ENCODE measurements at regions not wholly inside any gene's neighbourhood (a gene's known extent, or its start where the extent isn't known, plus 50 kb on each side); places are given as distances from the start of the nearest gene placed in this dataset.
"Not testable (repeated sequence)": the region's sequence is repeated elsewhere in the genome, so short reads cannot be mapped to it uniquely, and the experiment has no call there.

DNA sequence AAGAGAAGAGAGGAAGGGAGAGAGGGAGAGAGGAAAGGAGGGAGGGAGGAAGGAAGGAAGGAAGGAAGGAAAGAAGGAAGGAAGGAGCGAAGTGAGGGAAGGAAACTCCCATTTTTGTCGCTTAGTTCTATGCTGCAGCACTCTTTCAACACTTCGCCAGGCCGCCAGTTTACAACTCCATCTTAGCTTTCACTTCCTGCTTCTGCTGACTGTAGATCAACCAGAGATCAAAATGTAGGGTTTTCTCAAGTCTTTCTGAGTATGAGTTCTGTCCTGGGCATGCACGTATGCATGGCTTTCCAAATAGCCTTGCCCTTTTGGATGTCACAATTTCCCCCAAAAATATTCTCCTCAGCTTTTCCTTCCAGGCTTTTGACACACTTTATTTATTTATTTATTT is 723.4 kb downstream of the TRHDE start:
- no peaks in the 10 kb centered on the region for H3K27me3 Mint-ChIP-seq (ENCODE audit: insufficient read depth, unreplicated experiment)

DNA sequence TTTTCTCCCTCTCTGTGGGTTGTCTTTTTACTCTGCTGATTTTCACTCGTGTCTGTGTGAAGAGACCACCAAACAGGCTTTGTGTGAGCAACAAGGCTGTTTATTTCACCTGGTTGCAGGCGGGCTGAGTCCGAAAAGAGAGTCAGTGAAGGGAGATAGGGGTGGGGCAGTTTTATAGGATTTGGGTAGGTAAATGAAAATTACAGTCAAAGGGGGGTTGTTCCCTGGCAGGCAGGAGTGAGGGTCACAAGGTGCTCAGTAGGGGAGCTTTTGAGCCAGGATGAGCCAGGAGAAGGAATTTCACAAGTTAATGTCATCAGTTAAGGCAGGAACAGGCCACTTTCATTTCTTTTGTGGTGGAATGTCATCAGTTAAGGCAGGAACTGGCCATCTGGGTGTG is 729.6 kb downstream of the TRHDE start:
- H3K9me3 Mint-ChIP-seq (ENCODE audit: unreplicated experiment); H3K4me3 Mint-ChIP-seq (ENCODE audit: unreplicated experiment); POLR2A ChIA-PET; CTCF ChIA-PET; intact Hi-C loops (cut with micrococcal nuclease); H3K36me3 Mint-ChIP-seq (ENCODE audit: insufficient read depth, unreplicated experiment); H3K27ac Mint-ChIP-seq (ENCODE audit: low read depth, unreplicated experiment); BruUV-seq (replicated peaks); H3K27me3 Mint-ChIP-seq (ENCODE audit: insufficient read depth, unreplicated experiment); DNase-seq (ENCODE audit: unreplicated experiment); H3K4me1 Mint-ChIP-seq (ENCODE audit: insufficient read depth, unreplicated experiment): not testable (repeated sequence)

More for the DNA sequence above, 723.4 kb downstream of the TRHDE start:
- H3K27ac Mint-ChIP-seq (ENCODE audit: low read depth, unreplicated experiment), result no peak overlapping the region
- peaks cover 6% of the 10 kb centered on the region for H3K4me1 Mint-ChIP-seq (ENCODE audit: insufficient read depth, unreplicated experiment)
- CTCF ChIA-PET, result no interaction called here
- DNase-seq (ENCODE audit: unreplicated experiment), result no peak
- intact Hi-C loops (cut with micrococcal nuclease), result no loop called here
- no peak overlapping the region for H3K4me3 Mint-ChIP-seq (ENCODE audit: unreplicated experiment)
- BruUV-seq (replicated peaks), result no TSS peak
- TF ChIP-seq, protein P1, sequence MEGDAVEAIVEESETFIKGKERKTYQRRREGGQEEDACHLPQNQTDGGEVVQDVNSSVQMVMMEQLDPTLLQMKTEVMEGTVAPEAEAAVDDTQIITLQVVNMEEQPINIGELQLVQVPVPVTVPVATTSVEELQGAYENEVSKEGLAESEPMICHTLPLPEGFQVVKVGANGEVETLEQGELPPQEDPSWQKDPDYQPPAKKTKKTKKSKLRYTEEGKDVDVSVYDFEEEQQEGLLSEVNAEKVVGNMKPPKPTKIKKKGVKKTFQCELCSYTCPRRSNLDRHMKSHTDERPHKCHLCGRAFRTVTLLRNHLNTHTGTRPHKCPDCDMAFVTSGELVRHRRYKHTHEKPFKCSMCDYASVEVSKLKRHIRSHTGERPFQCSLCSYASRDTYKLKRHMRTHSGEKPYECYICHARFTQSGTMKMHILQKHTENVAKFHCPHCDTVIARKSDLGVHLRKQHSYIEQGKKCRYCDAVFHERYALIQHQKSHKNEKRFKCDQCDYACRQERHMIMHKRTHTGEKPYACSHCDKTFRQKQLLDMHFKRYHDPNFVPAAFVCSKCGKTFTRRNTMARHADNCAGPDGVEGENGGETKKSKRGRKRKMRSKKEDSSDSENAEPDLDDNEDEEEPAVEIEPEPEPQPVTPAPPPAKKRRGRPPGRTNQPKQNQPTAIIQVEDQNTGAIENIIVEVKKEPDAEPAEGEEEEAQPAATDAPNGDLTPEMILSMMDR (IDR thresholded peaks at IDR 0.05; ENCODE audit: unreplicated experiment), result no peak
- peaks cover 5% of the 10 kb centered on the region for H3K9me3 Mint-ChIP-seq (ENCODE audit: unreplicated experiment)
- no peaks in the 10 kb centered on the region for H3K36me3 Mint-ChIP-seq (ENCODE audit: insufficient read depth, unreplicated experiment)
- POLR2A ChIA-PET, result no interaction called here

DNA sequence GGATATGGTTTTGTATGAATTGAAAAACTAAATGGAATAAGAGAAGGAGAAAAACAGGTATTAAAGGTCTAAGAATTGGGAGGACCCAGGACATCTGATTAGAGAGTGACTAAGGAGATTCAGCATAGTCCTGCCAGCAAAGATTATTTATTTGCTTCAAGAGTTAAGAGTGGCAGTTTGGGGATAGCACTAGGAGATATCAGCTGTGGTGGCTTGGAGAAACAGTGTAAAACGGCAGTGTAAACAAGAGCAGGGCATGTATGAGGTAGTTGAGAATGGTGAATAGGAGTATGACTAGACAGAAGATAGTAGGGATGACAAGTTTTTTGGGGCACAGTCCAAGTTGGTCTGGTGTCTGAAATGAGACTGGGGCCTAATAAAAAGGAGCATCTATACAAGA is 730.3 kb downstream of the TRHDE start:
- DNase-seq (ENCODE audit: unreplicated experiment); H3K36me3 Mint-ChIP-seq (ENCODE audit: insufficient read depth, unreplicated experiment); H3K9me3 Mint-ChIP-seq (ENCODE audit: unreplicated experiment); H3K27ac Mint-ChIP-seq (ENCODE audit: low read depth, unreplicated experiment); POLR2A ChIA-PET; CTCF ChIA-PET; H3K4me3 Mint-ChIP-seq (ENCODE audit: unreplicated experiment); intact Hi-C loops (cut with micrococcal nuclease); H3K4me1 Mint-ChIP-seq (ENCODE audit: insufficient read depth, unreplicated experiment); H3K27me3 Mint-ChIP-seq (ENCODE audit: insufficient read depth, unreplicated experiment); BruUV-seq (replicated peaks): not testable (repeated sequence)

DNA sequence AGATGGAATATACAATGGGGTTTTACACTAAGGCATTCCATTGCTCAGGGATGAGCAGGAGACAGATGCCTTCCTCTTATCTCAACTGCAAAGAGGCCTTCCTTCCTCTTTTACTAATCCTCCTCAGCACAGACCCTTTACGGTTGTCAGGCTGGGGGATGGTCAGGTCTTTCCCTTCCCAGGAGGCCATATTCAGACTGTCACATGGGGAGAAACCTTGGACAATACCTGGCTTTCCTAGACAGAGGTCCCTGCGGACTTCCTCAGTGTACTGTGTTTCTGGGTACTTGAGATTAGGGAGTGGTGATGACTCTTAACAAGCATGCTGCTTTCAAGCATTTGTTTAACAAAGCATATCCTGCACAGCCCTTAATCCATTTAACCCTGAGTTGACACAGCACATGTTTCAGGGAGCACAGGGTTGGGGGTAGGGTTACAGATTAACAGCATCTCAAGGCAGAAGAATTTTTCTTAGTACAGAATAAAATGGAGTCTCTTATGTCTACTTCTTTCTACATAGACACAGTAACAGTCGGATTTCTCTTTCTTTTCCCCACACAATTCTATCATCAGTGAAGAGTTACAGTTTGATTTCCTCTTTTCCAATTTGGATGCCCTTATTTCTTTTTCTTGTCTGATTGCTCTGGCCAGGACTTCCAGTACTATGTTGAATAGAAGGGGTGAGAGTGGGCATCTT is 737.1 kb downstream of the TRHDE start:
- H3K9me3 Mint-ChIP-seq (ENCODE audit: unreplicated experiment); H3K4me3 Mint-ChIP-seq (ENCODE audit: unreplicated experiment); H3K27me3 Mint-ChIP-seq (ENCODE audit: insufficient read depth, unreplicated experiment); H3K27ac Mint-ChIP-seq (ENCODE audit: low read depth, unreplicated experiment); POLR2A ChIA-PET; CTCF ChIA-PET; H3K36me3 Mint-ChIP-seq (ENCODE audit: insufficient read depth, unreplicated experiment); H3K4me1 Mint-ChIP-seq (ENCODE audit: insufficient read depth, unreplicated experiment); intact Hi-C loops (cut with micrococcal nuclease); BruUV-seq (replicated peaks); DNase-seq (ENCODE audit: unreplicated experiment): not testable (repeated sequence)

DNA sequence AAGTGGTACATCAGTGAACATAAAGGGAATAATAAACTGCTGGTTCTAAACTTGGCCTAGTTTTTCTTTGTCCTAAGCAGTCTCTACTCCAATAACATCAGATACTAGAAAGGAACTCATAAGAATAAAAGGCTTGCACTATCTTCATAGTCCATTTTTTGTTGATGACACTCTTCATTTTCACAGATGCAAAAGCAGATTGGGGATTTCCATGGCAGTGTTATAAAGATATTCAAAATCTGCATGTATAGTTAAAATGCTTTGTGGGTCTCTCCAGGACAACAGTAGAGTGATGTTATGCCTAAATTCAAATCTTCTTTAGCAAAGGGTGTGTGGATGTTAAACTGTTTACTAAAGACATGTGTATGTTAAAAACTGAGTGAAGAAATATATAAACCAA is 745.8 kb downstream of the TRHDE start:
- intact Hi-C loops (cut with micrococcal nuclease), result no loop called here
- H3K36me3 Mint-ChIP-seq (ENCODE audit: insufficient read depth, unreplicated experiment), result no peaks in the 10 kb centered on the region
- H3K27ac Mint-ChIP-seq (ENCODE audit: low read depth, unreplicated experiment), result no peak overlapping the region
- no peaks in the 10 kb centered on the region for H3K9me3 Mint-ChIP-seq (ENCODE audit: unreplicated experiment)
- ChIA-PET POLR2A (no interaction called here), CTCF (no interaction called here)
- no peaks in the 10 kb centered on the region for H3K27me3 Mint-ChIP-seq (ENCODE audit: insufficient read depth, unreplicated experiment)
- TF ChIP-seq, protein P1 (IDR thresholded peaks at IDR 0.05; ENCODE audit: unreplicated experiment), result no peak
- no TSS peak for BruUV-seq (replicated peaks)
- no peak for DNase-seq (ENCODE audit: unreplicated experiment)
- H3K4me3 Mint-ChIP-seq (ENCODE audit: unreplicated experiment), result no peak overlapping the region
- no peaks in the 10 kb centered on the region for H3K4me1 Mint-ChIP-seq (ENCODE audit: insufficient read depth, unreplicated experiment)
